Esophagus squamous epithelium (tissue), 5 donors: ENCODE measurements at regions not wholly inside any gene's neighbourhood (a gene's known extent, or its start where the extent isn't known, plus 50 kb on each side); places are given as distances from the start of the nearest gene placed in this dataset.

Source experiments
- DNase-seq: peaks from one replicate; lab custom pipeline; 2025; lab: John Stamatoyannopoulos, UW
- H3K27ac ChIP-seq, 4 donors: fragments of 200-600 bp; sonication (generic); one replicate each; pipeline ENCODE4 v1.5.1; 2016 to 2019; ENCODE audit warnings: mild to moderate bottlenecking in 1 of 4
- H3K27me3 ChIP-seq, 4 donors: fragments of 200-600 bp; sonication (generic); 1 replicate in 3 of 4; 2 replicates in 1 of 4; pipeline versions ENCODE4 v1.5.1 to v1.6.0; 2017 to 2021; ENCODE audit warnings: antibody characterized with exemption in 1 of 4
- H3K36me3 ChIP-seq, 3 donors: fragments of 200-600 bp; sonication (generic); one replicate each; pipeline ENCODE4 v1.5.1; 2016 to 2019
- H3K4me1 ChIP-seq, 3 donors: fragments of 200-600 bp; sonication (generic); one replicate each; pipeline ENCODE4 v1.5.1; 2017 to 2019
- H3K4me3 ChIP-seq, 4 donors: fragments of 200-600 bp; sonication (generic); 1 replicate in 3 of 4; 2 replicates in 1 of 4; pipeline ENCODE4 v1.5.1; 2016 to 2019; ENCODE audit warnings: mild to moderate bottlenecking in 2 of 4, moderate library complexity in 1 of 4
- H3K9me3 ChIP-seq, 3 donors: fragments of 200-600 bp; sonication (generic); one replicate each; pipeline ENCODE4 v1.5.1; 2016 to 2019
- CTCF ChIP-seq, 6 experiments: fragments of 450-650 bp in 4 of 6; fragments of 200-600 bp in 2 of 6; sonication (generic) in 2 of 6; IDR thresholded peaks; one replicate each; pipeline ENCODE4 v1.5.1; 2016 to 2019; ENCODE audit warnings: antibody characterized with exemption in 6 of 6, mild to moderate bottlenecking in 4 of 6, moderate library complexity in 4 of 6
- POLR2A ChIP-seq, 4 donors: fragments of 450-650 bp; IDR thresholded peaks; one replicate each; pipeline ENCODE4 v1.6.1; 2017; ENCODE audit warnings: antibody characterized with exemption in 4 of 4, mild to moderate bottlenecking in 4 of 4, moderate library complexity in 3 of 4
- WGBS, 2 donors: methylation state at CpG; one replicate each; pipeline ENCODE4 v1.1.5; 2018; 5-methylcytosine and 5-hydroxymethylcytosine counted together
- intact Hi-C: fragments of 100-400 bp; cut with DNase I; formaldehyde crosslinking; loops from one replicate; pipeline ENCODE4 v1.15.0; 2022
- donor health status: DM: yes; HTN: yes; CAD: no.

GRCh38 chr13:70809588-70809987 lies 701.3 kb upstream of the KLHL1 start:
- TF ChIP-seq CTCF (IDR thresholded peaks at IDR 0.05) (no peak), POLR2A (IDR thresholded peaks at IDR 0.05) (no peak)
- no peak overlapping the region for H3K4me3 ChIP-seq
- no peaks in the 10 kb centered on the region for H3K4me1 ChIP-seq
- H3K27me3 ChIP-seq: no peaks in the 10 kb centered on the region
- peaks cover 0 to 10% (median 7%) of the 10 kb centered on the region in 3 donors for H3K9me3 ChIP-seq
- intact Hi-C loops: no loop called here
- no peak for DNase-seq
- 88 to 90% methylated on average over 2 to 4 of the region's 4 CpGs for WGBS, 2 donors
- H3K36me3 ChIP-seq: no peaks in the 10 kb centered on the region
- H3K27ac ChIP-seq: no peak overlapping the region

- no peak for DNase-seq
- Histone ChIP-seq H3K27me3 (no peaks in the 10 kb centered on the region), H3K27ac (no peak overlapping the region), H3K9me3 (no peaks in the 10 kb centered on the region), H3K4me3 (no peak overlapping the region), H3K36me3 (no peaks in the 10 kb centered on the region), H3K4me1 (no peaks in the 10 kb centered on the region)
- intact Hi-C loops: no loop called here
- TF ChIP-seq CTCF (IDR thresholded peaks at IDR 0.05) (no peak), POLR2A (IDR thresholded peaks at IDR 0.05) (no peak)
These were observed 690.1 kb upstream of the KLHL1 start for GRCh38 chr13:70798385-70798784.

- 29 to 39% methylated on average over 3 of the region's 3 CpGs for WGBS, 2 donors
- TF ChIP-seq POLR2A (IDR thresholded peaks at IDR 0.05) (no peak), CTCF (IDR thresholded peaks at IDR 0.05) (no peak)
- H3K36me3 ChIP-seq: no peaks in the 10 kb centered on the region
- intact Hi-C loops: no loop called here
- no peak overlapping the region for H3K4me3 ChIP-seq
- H3K9me3 ChIP-seq: no peaks in the 10 kb centered on the region
- H3K27me3 ChIP-seq: no peaks in the 10 kb centered on the region
- DNase-seq: no peak
- H3K4me1 ChIP-seq: no peaks in the 10 kb centered on the region
- no peak overlapping the region for H3K27ac ChIP-seq
These were observed 687.2 kb upstream of the KLHL1 start for GRCh38 chr13:70795484-70795883.

GRCh38 chr13:70792121-70792520 lies 683.9 kb upstream of the KLHL1 start:
- H3K4me3 ChIP-seq: no peak overlapping the region
- H3K27ac ChIP-seq: no peak overlapping the region
- no peak for TF ChIP-seq POLR2A (IDR thresholded peaks at IDR 0.05)
- H3K36me3 ChIP-seq: no peaks in the 10 kb centered on the region
- intact Hi-C loops: no loop called here
- peaks cover 0 to 5% (median 0%) of the 10 kb centered on the region in 3 donors for H3K9me3 ChIP-seq
- H3K27me3 ChIP-seq: no peaks in the 10 kb centered on the region
- WGBS, 2 donors: 76 to 82% methylated on average over 2 of the region's 2 CpGs
- H3K4me1 ChIP-seq: no peaks in the 10 kb centered on the region
- no peak for DNase-seq

- Histone ChIP-seq H3K27ac (no peak overlapping the region), H3K9me3 (peaks cover 0 to 5% (median 0%) of the 10 kb centered on the region in 3 donors), H3K27me3 (no peaks in the 10 kb centered on the region), H3K36me3 (no peaks in the 10 kb centered on the region), H3K4me3 (no peak overlapping the region), H3K4me1 (no peaks in the 10 kb centered on the region)
- DNase-seq: no peak
- TF ChIP-seq POLR2A (IDR thresholded peaks at IDR 0.05) (no peak), CTCF (IDR thresholded peaks at IDR 0.05) (no peak)
- intact Hi-C loops: no loop called here
These were observed 681.5 kb upstream of the KLHL1 start for GRCh38 chr13:70789751-70790150.

GRCh38 chr13:70788074-70788473 lies 679.8 kb upstream of the KLHL1 start:
- H3K4me3 ChIP-seq: no peak overlapping the region
- H3K27me3 ChIP-seq: no peaks in the 10 kb centered on the region
- no peak overlapping the region for H3K27ac ChIP-seq
- no peaks in the 10 kb centered on the region for H3K4me1 ChIP-seq
- H3K9me3 ChIP-seq: peaks cover 0 to 5% (median 0%) of the 10 kb centered on the region in 3 donors
- WGBS, 2 donors: 60 to 79% methylated on average over 3 of the region's 3 CpGs
- TF ChIP-seq CTCF (IDR thresholded peaks at IDR 0.05): no peak
- TF ChIP-seq POLR2A (IDR thresholded peaks at IDR 0.05): no peak
- DNase-seq: no peak
- intact Hi-C loops: no loop called here
- H3K36me3 ChIP-seq: no peaks in the 10 kb centered on the region
